DOHH2 (cell line): ENCODE measurements at regions not wholly inside any gene's neighbourhood (a gene's known extent, or its start where the extent isn't known, plus 50 kb on each side); places are given as distances from the start of the nearest gene placed in this dataset.

Experiments
- EZH2phosphoT487 ChIP-seq: fragments of 200-600 bp; sonication (generic); IDR thresholded peaks from 2 replicates; pipeline ENCODE4 v1.6.1; 2017; ENCODE audit warnings: borderline replicate concordance, mild to moderate bottlenecking, antibody characterized with exemption, low read length, moderate library complexity, mixed read lengths
- TF ChIP-seq, protein P1 (sequence below): fragments of 200-600 bp; sonication (generic); IDR thresholded peaks from one replicate; pipeline ENCODE4 v1.5.1; 2014; ENCODE audit warnings: antibody characterized with exemption, mild to moderate bottlenecking, low read depth, low read length; ENCODE audit not compliant: poor library complexity, severe bottlenecking

DNA sequence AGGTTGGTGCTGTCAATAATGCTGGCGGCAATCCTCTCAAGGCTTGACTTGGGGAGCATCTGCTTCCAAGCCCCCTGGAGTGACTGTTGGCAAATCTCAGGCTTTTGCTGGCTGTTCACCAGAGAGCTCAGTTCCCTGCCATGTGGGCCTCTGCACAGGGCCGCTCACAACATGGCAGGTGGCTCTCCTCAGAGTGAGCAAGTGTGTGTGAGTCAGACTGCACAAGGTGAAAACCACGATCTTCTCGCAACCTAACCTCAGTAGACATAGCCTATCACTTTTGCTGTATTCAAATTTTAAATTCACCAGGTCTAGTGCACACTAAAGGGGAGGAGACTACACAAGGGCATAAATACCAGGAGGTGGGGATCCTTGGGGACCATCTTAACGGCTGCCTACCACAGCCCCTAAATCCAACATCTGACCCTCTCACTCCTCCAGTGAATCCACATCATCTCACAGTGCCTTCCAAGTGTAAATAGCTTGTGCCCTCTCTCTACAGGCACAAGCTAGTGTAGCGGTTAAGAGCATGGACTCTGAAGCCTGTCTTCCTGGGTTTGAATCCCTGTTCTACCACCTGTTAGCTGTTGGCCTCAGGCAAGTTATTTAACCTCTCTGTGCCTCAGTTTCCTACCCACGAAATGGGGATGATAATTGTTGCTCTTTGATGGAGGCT lies 187.7 kb upstream of the CXCR4 start:
- TF ChIP-seq, protein P1, sequence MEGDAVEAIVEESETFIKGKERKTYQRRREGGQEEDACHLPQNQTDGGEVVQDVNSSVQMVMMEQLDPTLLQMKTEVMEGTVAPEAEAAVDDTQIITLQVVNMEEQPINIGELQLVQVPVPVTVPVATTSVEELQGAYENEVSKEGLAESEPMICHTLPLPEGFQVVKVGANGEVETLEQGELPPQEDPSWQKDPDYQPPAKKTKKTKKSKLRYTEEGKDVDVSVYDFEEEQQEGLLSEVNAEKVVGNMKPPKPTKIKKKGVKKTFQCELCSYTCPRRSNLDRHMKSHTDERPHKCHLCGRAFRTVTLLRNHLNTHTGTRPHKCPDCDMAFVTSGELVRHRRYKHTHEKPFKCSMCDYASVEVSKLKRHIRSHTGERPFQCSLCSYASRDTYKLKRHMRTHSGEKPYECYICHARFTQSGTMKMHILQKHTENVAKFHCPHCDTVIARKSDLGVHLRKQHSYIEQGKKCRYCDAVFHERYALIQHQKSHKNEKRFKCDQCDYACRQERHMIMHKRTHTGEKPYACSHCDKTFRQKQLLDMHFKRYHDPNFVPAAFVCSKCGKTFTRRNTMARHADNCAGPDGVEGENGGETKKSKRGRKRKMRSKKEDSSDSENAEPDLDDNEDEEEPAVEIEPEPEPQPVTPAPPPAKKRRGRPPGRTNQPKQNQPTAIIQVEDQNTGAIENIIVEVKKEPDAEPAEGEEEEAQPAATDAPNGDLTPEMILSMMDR, result no peak
- no peak for TF ChIP-seq EZH2phosphoT487
